ENCODE measurements at regions not wholly inside any gene's neighbourhood (a gene's known extent, or its start where the extent isn't known, plus 50 kb on each side); places are given as distances from the start of the nearest gene placed in this dataset.
A peak's percentile ranks its signal among the peaks of the same experiment; 100 is the strongest.
"Not testable (repeated sequence)": the region's sequence is repeated elsewhere in the genome, so short reads cannot be mapped to it uniquely, and the experiment has no call there.

- no peak for TF ChIP-seq CTCF (IDR thresholded peaks at IDR 0.05)
- H3K27me3 ChIP-seq (ENCODE audit: low read depth), result no peaks in the 10 kb centered on the region
- DNase-seq (no peak), ATAC-seq (no peak)
- no peak overlapping the region for H3K27ac ChIP-seq
- H3K4me3 ChIP-seq, result no peak overlapping the region
- intact Hi-C loops (cut with DNase I), result no loop called here
- no peaks in the 10 kb centered on the region for H3K4me1 ChIP-seq
- H3K9me3 ChIP-seq, result no peaks in the 10 kb centered on the region
- H3K36me3 ChIP-seq, result no peaks in the 10 kb centered on the region
These were observed 484.4 kb upstream of the PCDH20 start for GRCh38 chr13:61900033-61900432.

GRCh38 chr13:61898207-61898606 lies 482.6 kb upstream of the PCDH20 start:
- intact Hi-C loops (cut with DNase I), result no loop called here
- no peak overlapping the region for H3K4me3 ChIP-seq
- H3K27ac ChIP-seq, result no peak overlapping the region
- no peaks in the 10 kb centered on the region for H3K27me3 ChIP-seq (ENCODE audit: low read depth)
- TF ChIP-seq CTCF (IDR thresholded peaks at IDR 0.05), result no peak
- DNase-seq (no peak), ATAC-seq (no peak)
- no peaks in the 10 kb centered on the region for H3K9me3 ChIP-seq
- H3K36me3 ChIP-seq, result no peaks in the 10 kb centered on the region
- H3K4me1 ChIP-seq, result no peaks in the 10 kb centered on the region

GRCh38 chr13:61891401-61891800 lies 475.8 kb upstream of the PCDH20 start:
- DNase-seq (no peak), ATAC-seq (no peak)
- Histone ChIP-seq H3K9me3 (no peaks in the 10 kb centered on the region), H3K36me3 (no peaks in the 10 kb centered on the region), H3K27ac (no peak overlapping the region), H3K4me3 (no peak overlapping the region), H3K27me3 (ENCODE audit: low read depth) (no peaks in the 10 kb centered on the region), H3K4me1 (no peaks in the 10 kb centered on the region)
- no peak for TF ChIP-seq CTCF (IDR thresholded peaks at IDR 0.05)
- intact Hi-C loops (cut with DNase I), result no loop called here

GRCh38 chr13:61884830-61885229 lies 469.2 kb upstream of the PCDH20 start:
- no peak for ATAC-seq
- intact Hi-C loops (cut with DNase I), result no loop called here
- no peak for TF ChIP-seq CTCF (IDR thresholded peaks at IDR 0.05)
- Histone ChIP-seq H3K9me3 (no peaks in the 10 kb centered on the region), H3K36me3 (no peaks in the 10 kb centered on the region), H3K27me3 (ENCODE audit: low read depth) (no peaks in the 10 kb centered on the region), H3K4me3 (no peak overlapping the region), H3K4me1 (no peaks in the 10 kb centered on the region), H3K27ac (no peak overlapping the region)
- no peak for DNase-seq

GRCh38 chr13:61880578-61881283 lies 465.1 kb upstream of the PCDH20 start:
- Histone ChIP-seq H3K9me3 (peaks cover 1% of the 10 kb centered on the region), H3K27ac (no peak overlapping the region), H3K4me1 (no peaks in the 10 kb centered on the region), H3K36me3 (no peaks in the 10 kb centered on the region), H3K4me3 (no peak overlapping the region), H3K27me3 (ENCODE audit: low read depth) (no peaks in the 10 kb centered on the region)
- intact Hi-C loops (cut with DNase I), result no loop called here
- peak; percentile 56 for TF ChIP-seq CTCF (IDR thresholded peaks at IDR 0.05)
- DNase-seq, result no peak
- peak; percentile 50 to 75 for ATAC-seq

GRCh38 chr13:61878565-61878964 lies 462.9 kb upstream of the PCDH20 start:
- intact Hi-C loops (cut with DNase I); H3K9me3 ChIP-seq; ATAC-seq; H3K27me3 ChIP-seq (ENCODE audit: low read depth); H3K27ac ChIP-seq; H3K36me3 ChIP-seq; H3K4me1 ChIP-seq; DNase-seq; H3K4me3 ChIP-seq: not testable (repeated sequence)

All from lower lobe of right lung (tissue), 2 donors.